Fibroblast of villous mesenchyme (primary cell): ENCODE measurements at regions not wholly inside any gene's neighbourhood (a gene's known extent, or its start where the extent isn't known, plus 50 kb on each side); places are given as distances from the start of the nearest gene placed in this dataset.

ENCODE experiments used
- DNase-seq: peaks from one replicate; pipeline ENCODE4 v3.0.0-alpha.2; 2010; ENCODE audit warnings: low read depth
- H3K4me3 ChIP-seq: 2 replicates; pipeline ENCODE4 v1.5.1; 2011; ENCODE audit warnings: low read depth, mild to moderate bottlenecking, low read length
- CTCF ChIP-seq: IDR thresholded peaks from 2 replicates; pipeline ENCODE4 v1.5.1; 2012; ENCODE audit warnings: low read depth, mild to moderate bottlenecking, low read length; ENCODE audit not compliant: insufficient read depth
- small RNA-seq: library from RNA; depleted of rRNA; stranded (forward); fragments of <200 nt; gene quantifications from one replicate; pipeline ENCODE3, GENCODE V24; 2012

GRCh38 chr1:8078176-8078671 is 52.1 kb upstream of the ERRFI1 start:
- peak; percentile 71 for DNase-seq
- H3K4me3 ChIP-seq: no peak overlapping the region
- no peak for TF ChIP-seq CTCF

- no peak for DNase-seq
- no peak for TF ChIP-seq CTCF
- no peak overlapping the region for H3K4me3 ChIP-seq
These were observed 51.5 kb upstream of the ERRFI1 start for GRCh38 chr1:8077602-8078001.

- no peak for TF ChIP-seq CTCF
- peak; percentile 93 for DNase-seq
- H3K4me3 ChIP-seq: no peak overlapping the region
These were observed 51.0 kb upstream of the ERRFI1 start for GRCh38 chr1:8077120-8077573.

- DNase-seq: no peak
- TF ChIP-seq CTCF: no peak
- H3K4me3 ChIP-seq: no peak overlapping the region
These were observed 50.1 kb upstream of the ERRFI1 start for GRCh38 chr1:8076176-8076575.

Small RNAs in the stretch of these regions (small RNA-seq; reads per million reads assigned to genes)
- 0.28 reads per million for gene RNU1-7P
